HG03196 (cell line): ENCODE measurements at regions not wholly inside any gene's neighbourhood (a gene's known extent, or its start where the extent isn't known, plus 50 kb on each side); places are given as distances from the start of the nearest gene placed in this dataset.
"Not testable (repeated sequence)": the region's sequence is repeated elsewhere in the genome, so short reads cannot be mapped to it uniquely, and the experiment has no call there.

Experiments used
- ATAC-seq: cut with Tn5 transposase; IDR thresholded peaks from one replicate; pipeline ENCODE4 v1.9.1; 2021; ENCODE audit not compliant: unreplicated experiment

DNA sequence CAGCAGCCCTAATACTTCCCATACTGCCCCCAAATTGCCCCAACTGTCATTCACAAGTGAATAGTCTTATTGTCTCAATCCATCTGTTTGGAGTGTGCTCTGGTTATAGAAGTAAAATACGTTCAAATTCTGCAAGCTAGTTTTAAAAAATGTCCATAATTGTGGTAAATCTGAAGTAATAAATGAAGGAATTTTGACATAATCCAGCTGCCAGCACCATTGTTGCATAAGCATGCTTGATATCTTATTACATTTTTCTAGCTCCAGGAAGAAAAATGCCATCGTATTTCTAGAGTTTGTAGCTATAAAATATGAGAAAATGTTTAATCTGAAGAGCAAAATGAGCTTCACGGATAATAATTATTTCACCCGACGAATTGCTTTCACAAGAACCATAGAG lies 664.7 kb downstream of the RFPL4B start:
- no peak for ATAC-seq

GRCh38 chr6:113015249-113015648 lies 668.1 kb downstream of the RFPL4B start:
- ATAC-seq: no peak

DNA sequence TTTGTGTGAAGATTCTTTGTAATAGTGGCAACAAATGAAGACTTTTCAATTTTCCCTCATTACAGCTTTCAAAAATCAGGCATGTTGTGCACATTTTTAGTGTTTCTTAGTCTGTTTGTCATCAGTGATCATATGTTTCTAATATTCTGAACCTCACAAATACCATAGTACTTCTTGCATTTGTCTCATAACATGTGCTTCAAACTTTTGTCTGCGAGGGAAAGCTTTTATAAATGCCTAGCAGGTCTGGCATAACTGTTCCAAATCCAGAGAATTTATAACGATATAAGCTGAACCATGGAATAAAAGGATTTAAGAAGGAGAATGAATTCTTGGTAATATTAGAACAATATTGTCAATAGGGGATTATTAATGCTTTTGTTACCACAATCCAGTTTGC lies 670.2 kb downstream of the RFPL4B start:
- ATAC-seq: no peak

- ATAC-seq: no peak
Measured at GRCh38 chr6:113018351-113019151, 671.4 kb downstream of the RFPL4B start.

GRCh38 chr6:113019176-113019575 lies 672.0 kb downstream of the RFPL4B start:
- no peak for ATAC-seq

- no peak for ATAC-seq
Measured at GRCh38 chr6:113027780-113028179, 680.6 kb downstream of the RFPL4B start.

- not testable (repeated sequence) for ATAC-seq
Measured at GRCh38 chr6:113029161-113029560, 682.0 kb downstream of the RFPL4B start.

DNA sequence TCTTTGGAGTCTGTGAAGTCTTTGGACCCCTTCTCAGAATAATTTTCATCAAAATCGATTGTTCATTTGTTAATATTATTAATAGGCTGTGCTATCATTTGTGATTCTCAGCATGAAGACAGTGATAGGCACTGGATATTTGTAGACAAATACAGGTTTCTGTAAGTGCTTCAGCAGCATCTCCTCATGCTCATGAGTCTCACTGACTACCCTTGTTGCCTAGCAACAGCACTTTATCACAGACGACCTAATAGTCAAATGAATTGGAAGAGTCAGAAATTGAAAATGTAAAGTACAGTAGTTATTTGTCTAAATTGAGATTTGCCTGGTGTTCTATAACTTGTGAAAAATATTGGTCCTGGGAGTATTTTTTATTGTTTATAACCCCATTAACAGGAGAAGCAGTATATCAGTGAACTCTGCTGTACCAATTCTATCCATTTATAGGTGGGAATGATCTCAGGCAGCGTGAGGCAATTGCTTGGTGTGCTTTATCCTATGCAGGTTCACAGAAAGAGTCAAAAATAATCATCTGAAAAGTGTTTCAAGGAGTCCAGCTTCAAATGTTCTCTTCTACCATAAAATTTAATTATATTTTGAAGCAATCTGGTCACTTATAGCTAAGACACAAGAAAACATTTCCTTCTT lies 684.6 kb downstream of the RFPL4B start:
- ATAC-seq: no peak

DNA sequence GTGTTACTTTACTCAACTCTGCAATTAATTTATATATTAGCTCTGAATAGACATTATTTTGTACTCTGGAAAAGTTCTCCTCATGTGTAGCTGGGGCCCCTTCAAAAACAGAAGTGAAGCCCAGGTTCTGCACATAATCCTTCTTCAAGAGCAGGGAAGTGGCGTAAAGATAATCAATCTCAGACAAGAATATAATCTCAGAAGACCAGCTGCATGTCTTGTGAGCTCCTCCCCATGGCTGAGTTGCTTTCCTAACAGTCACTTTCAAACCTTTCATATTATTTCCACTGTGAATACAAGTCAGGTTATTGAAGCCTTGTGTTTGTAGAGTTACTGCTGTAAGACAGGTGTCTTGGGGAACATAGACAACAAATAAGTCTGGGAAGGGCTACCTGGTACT lies 691.9 kb downstream of the RFPL4B start:
- ATAC-seq: no peak

DNA sequence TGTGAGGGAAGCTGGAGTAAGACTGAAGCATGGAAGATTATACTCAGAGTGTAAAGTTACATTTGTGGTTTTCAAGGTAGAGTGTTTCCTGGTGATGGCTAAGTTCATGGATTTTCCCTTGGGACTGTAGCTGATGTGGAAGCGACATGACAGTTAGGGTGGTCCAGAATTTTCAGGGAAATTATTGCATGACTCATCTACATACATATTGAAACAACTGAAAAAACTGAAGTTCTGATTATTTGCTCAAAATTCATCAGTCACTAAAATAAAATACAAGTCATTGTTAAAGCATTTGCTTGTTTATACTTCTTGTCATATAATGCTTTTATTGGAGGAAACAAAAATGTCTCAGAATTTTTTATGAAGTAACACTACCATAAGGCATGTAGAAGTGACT lies 700.0 kb downstream of the RFPL4B start:
- no peak for ATAC-seq

- no peak for ATAC-seq
Measured at GRCh38 chr6:113047932-113048331, 700.8 kb downstream of the RFPL4B start.

DNA sequence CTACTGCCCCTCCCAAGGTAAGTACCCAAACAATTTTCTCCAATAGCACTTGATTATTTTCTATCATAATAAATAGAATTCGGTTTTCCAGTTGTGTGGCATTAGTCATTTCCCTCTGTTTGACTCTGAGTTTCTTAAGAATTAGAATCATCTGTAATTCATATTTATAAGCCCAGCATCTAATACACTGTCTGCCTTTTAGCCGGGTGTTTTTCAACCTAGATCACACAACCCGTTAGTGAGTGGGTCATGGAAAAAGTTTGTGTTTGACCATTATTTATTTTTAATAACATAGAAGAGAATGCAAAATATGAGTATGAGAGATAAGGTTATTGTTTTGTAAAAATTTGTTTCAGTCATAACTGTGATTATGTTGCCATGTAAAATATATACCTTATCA lies 701.6 kb downstream of the RFPL4B start:
- no peak for ATAC-seq

DNA sequence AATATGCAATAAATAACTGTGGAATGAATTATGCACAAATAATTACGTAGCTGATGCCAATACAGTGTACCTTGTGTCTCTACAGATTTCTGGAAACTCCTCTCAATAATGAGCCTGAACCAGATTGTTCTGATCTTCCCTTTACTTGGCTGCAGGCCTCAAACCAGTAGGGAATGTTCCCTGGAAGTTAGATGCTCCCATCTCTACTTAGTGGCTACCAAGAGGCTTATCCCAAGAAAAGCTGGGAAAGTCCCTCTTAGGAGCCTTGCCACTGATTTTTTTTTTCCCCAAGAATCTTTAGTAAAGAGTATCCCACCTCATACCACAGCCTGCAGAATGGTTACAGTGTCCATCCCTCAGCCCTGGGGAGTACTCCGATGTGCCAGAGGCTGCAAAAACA lies 702.1 kb downstream of the RFPL4B start:
- no peak for ATAC-seq

DNA sequence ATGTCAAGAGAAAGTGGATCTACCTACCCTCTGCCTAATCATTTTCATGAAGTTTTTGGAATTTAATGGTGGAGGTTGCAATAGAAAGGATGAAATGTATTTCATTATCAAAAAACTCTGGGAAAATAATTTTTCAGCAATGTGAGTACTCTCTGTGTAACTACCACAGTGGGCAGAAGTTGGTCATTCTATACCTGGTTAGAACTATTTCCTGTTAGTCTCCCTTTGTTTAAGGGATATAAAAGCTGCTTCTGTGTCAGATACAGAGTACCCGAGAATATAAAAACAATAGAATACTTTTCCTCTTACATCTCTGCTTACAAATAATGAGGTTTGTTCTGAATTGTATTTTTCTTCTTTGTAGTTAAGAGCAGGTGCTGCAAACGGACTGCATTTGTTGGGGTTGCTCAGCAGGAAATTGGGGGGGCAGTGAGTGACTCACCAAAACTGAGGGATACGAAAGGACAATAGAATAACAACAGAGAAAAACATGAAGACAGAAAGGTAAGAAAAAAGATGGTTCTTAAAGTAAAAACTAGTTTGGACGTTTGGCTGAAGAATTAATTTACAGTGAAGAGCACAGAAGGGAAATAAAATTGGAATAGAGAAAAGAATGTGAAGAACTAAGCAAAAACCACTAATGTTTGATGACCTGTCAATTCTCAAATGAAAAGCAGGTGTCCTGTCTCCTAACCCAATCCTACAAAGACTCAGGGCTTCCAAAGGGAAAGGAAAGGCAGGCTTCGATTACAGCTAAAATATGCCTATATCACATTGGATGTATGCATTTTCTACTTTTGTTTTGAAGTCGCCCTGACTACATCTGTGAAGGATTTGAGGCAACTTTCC lies 703.1 kb downstream of the RFPL4B start:
- ATAC-seq: no peak

- ATAC-seq: no peak
Measured at GRCh38 chr6:113050979-113051378, 703.8 kb downstream of the RFPL4B start.

GRCh38 chr6:113052506-113052905 lies 705.4 kb downstream of the RFPL4B start:
- ATAC-seq: no peak

- no peak for ATAC-seq
Measured at GRCh38 chr6:113055061-113055460, 707.9 kb downstream of the RFPL4B start.

DNA sequence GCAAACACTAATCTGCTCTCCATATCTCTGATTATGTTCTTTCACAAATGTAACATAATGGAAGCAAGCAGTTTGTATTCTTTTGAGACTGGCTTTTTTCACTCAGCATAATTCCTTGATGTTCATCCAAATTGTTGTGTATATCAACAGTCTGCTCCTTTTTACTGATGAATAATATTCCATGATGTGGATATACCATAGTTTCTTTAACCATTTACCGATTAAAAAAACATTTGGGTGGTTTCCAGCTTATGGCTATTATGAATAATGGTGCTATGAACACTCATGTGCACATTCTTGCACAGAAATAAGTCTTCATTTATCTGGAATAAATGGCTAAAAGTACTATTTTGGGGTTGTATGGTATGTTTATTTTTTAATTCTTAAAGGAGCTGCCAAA lies 708.9 kb downstream of the RFPL4B start:
- ATAC-seq: no peak

DNA sequence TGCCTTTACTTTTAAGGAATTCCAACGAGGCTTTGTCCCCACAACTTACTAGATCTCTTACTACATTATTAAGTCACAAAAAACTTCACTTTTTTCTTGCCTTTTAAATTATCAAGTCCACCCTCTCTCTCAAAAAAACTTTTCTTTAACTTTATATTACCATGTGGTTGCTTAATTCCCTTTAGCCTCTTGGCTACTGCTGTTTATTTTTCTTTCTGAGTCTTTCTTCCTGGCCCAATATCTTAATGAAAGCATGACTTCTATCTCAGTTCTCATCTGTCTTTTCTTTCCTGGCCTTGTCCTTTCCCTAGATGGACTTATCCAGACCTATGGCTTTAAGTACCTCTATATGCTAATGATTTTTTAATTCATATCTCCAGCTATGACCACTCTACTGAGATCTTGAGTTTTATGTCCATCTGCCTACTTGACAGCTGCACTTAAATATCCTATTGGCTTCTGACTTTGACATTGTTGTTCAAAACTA lies 710.5 kb downstream of the RFPL4B start:
- no peak for ATAC-seq

GRCh38 chr6:113060664-113061063 lies 713.5 kb downstream of the RFPL4B start:
- ATAC-seq: no peak

DNA sequence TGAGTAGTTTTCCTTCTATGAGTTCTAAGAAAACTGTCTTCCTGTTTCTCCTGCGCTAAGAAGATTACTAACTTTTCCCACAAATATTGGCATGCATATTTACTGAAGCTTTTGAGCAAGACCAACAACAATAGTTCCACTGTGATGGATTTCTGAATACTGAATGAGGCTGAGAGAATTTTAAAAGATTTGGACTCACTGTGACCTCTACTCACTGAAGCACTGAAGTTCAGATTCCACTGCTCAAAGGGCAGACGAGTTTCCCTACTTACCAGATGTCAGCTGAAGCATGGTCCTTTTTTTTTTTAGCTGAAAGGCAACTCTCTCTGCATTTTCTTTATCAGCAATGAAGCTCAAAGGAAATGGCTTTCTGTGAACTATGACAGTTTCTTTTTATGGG lies 718.5 kb downstream of the RFPL4B start:
- no peak for ATAC-seq
